Erythroblast (primary cell): ENCODE measurements at regions not wholly inside any gene's neighbourhood (a gene's known extent, or its start where the extent isn't known, plus 50 kb on each side); places are given as distances from the start of the nearest gene placed in this dataset.

Source experiments
- GATA1 ChIP-seq: IDR thresholded peaks from 2 replicates; pipeline ENCODE4 v1.6.1; 2011; ENCODE audit warnings: low read depth, mild to moderate bottlenecking, control low read depth, low read length, moderate library complexity
- POLR2A ChIP-seq: IDR thresholded peaks from 2 replicates; pipeline ENCODE4 v1.6.1; 2011; ENCODE audit warnings: mild to moderate bottlenecking, low read length

DNA sequence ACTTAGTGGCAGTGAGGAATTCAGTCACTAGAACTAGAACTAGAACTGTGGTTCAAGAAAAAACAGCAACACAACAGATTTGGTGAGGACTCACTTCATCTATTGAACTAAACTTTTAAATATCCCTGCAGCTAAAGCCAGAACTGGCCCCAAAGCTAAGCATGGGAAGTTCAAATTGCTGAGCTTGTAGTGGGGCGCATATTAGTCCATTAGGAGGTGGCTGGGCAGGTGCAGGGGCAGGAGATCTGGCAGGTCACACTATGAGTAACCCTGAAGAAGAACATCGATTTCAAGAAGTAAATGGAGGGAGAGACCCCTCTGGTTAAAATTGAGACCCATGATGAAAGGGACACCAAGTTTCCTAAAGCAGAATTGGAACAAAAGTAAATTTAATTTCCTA lies 73.8 kb upstream of the UBAC2 start:
- no peak for TF ChIP-seq POLR2A
- TF ChIP-seq GATA1 = no peak
